ENCODE measurements at regions not wholly inside any gene's neighbourhood (a gene's known extent, or its start where the extent isn't known, plus 50 kb on each side); places are given as distances from the start of the nearest gene placed in this dataset.

DNA sequence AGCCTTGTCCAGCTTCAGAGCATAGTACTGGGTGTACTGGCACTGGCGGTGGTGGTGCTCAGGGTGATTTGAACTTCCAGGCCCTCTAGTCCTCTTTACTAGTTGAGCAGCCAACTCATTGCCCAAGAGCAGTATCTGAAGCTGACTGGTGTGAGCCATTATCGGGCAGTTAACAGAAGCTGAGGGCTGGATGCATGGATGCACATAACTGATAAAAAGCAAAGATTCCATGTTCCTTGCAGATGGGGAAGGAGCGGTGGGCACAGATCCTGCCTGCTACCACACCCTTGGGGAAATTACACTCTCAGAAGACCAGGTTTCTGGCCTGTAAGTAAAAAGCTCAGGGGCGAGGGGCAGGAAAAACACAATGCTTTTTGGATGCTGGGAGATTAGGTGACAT, 499.4 kb upstream of the ARGLU1 start:
- TF ChIP-seq CTCF (IDR thresholded peaks at IDR 0.05; ENCODE audit: extremely low read depth in 1 of 2, insufficient read depth in 1 of 2, low read depth in 1 of 2, low read length in 2 of 2) = no peak
- no peak for TF ChIP-seq EZH2 (IDR thresholded peaks at IDR 0.05; ENCODE audit: borderline replicate concordance, low read depth, low read length, severe bottlenecking)
